SK-N-SH (cell line): ENCODE measurements at regions not wholly inside any gene's neighbourhood (a gene's known extent, or its start where the extent isn't known, plus 50 kb on each side); places are given as distances from the start of the nearest gene placed in this dataset.

Experiments
- CTCF ChIA-PET: fragments of 300-600, 350-600 bp; formaldehyde crosslinking; extraction: SDS; loops from one replicate; lab custom pipeline; 2021; lab: Yijun Ruan, JAX
- POLR2A ChIA-PET: fragments of 350-600 bp; sonication (Branson Sonifier 250); formaldehyde crosslinking; extraction: SDS; loops from one replicate; lab custom pipeline; 2020; ENCODE audit warnings: antibody characterized with exemption, inconsistent platforms; lab: Yijun Ruan, JAX
- DNase-seq: peaks from one replicate; pipeline ENCODE4 v3.0.0; 2012
- H2AFZ ChIP-seq: fragments of 200-600 bp; sonication (generic); 2 replicates; pipeline ENCODE4 v1.8.1; 2016; ENCODE audit warnings: antibody characterized with exemption, mild to moderate bottlenecking, low read depth
- H3F3A ChIP-seq: fragments of 200-600 bp; sonication (generic); replicated peaks from 2 replicates; pipeline ENCODE3; 2016; ENCODE audit warnings: antibody characterized with exemption, mild to moderate bottlenecking; ENCODE audit not compliant: insufficient read depth
- H3K27ac ChIP-seq, 2 experiments: fragments of 200-500 bp in 1 of 2; fragments of 200-600 bp in 1 of 2; sonication (Bioruptor generic) in 1 of 2; sonication (generic), shearing (Covaris generic) in 1 of 2; 2 replicates each; pipeline versions ENCODE4 v1.5.1 to v1.6.1; 2014 to 2016; ENCODE audit warnings: low read depth in 2 of 2, inconsistent platforms in 1 of 2, low read length in 1 of 2, mild to moderate bottlenecking in 1 of 2, mixed read lengths in 1 of 2
- H3K27me3 ChIP-seq: fragments of 200-600 bp; sonication (generic), shearing (Covaris generic); 2 replicates; pipeline ENCODE4 v1.6.1; 2016; ENCODE audit warnings: mixed run types; ENCODE audit not compliant: insufficient read depth
- H3K36me3 ChIP-seq, 2 experiments: fragments of 200-500 bp in 1 of 2; fragments of 200-600 bp in 1 of 2; sonication (Bioruptor generic) in 1 of 2; sonication (generic) in 1 of 2; replicated peaks in 1 of 2; 2 replicates each; pipeline versions ENCODE3 to v1.5.1; 2014 to 2016; ENCODE audit warnings: low read length in 1 of 2, mild to moderate bottlenecking in 1 of 2; ENCODE audit not compliant: insufficient read depth in 2 of 2, control insufficient read depth in 1 of 2
- H3K4me1 ChIP-seq, 2 experiments: fragments of 200-500 bp in 1 of 2; fragments of 200-600 bp in 1 of 2; sonication (Bioruptor generic) in 1 of 2; sonication (generic), shearing (Covaris generic) in 1 of 2; 2 replicates each; pipeline versions ENCODE4 v1.5.1 to v1.6.1; 2014 to 2016; ENCODE audit warnings: low read depth in 1 of 2, low read length in 1 of 2, mixed run types in 1 of 2; ENCODE audit not compliant: insufficient read depth in 2 of 2, control insufficient read depth in 1 of 2
- H3K4me2 ChIP-seq: fragments of 200-600 bp; sonication (generic), shearing (Covaris generic); 2 replicates; pipeline ENCODE4 v1.6.1; 2017; ENCODE audit warnings: mixed run types
- H3K4me3 ChIP-seq, 2 experiments: fragments of 200-500 bp in 1 of 2; fragments of 200-600 bp in 1 of 2; sonication (Bioruptor generic) in 1 of 2; sonication (generic), shearing (Covaris generic) in 1 of 2; 2 replicates each; pipeline versions ENCODE4 v1.5.1 to v1.8.1; 2014 to 2016; ENCODE audit warnings: low read depth in 2 of 2, inconsistent platforms in 1 of 2, low read length in 1 of 2, mild to moderate bottlenecking in 1 of 2, mixed read lengths in 1 of 2, moderate library complexity in 1 of 2
- H3K79me2 ChIP-seq: fragments of 200-600 bp; sonication (generic); 2 replicates; pipeline ENCODE4 v1.8.1; 2017; ENCODE audit warnings: mild to moderate bottlenecking; ENCODE audit not compliant: insufficient read depth
- H3K9ac ChIP-seq: fragments of 200-600 bp; sonication (generic); 2 replicates; pipeline ENCODE4 v1.6.1; 2017; ENCODE audit warnings: mixed run types
- H3K9me2 ChIP-seq: fragments of 200-600 bp; sonication (generic); 2 replicates; pipeline ENCODE4 v1.6.1; 2017; ENCODE audit warnings: mixed run types
- H3K9me3 ChIP-seq: fragments of 200-600 bp; sonication (generic); 2 replicates; pipeline ENCODE4 v1.6.1; 2017; ENCODE audit warnings: mixed run types, mild to moderate bottlenecking, moderate library complexity
- H4K20me1 ChIP-seq: fragments of 200-600 bp; sonication (generic); 2 replicates; pipeline ENCODE4 v1.6.1; 2017; ENCODE audit warnings: mild to moderate bottlenecking, mixed run types; ENCODE audit not compliant: insufficient read depth
- ELF1 ChIP-seq: IDR thresholded peaks from 2 replicates; pipeline ENCODE4 v1.4.0; 2012
- EP300 ChIP-seq, 2 experiments: IDR thresholded peaks; 2 replicates each; pipeline versions ENCODE4 v1.4.0 to v1.6.1; 2012; ENCODE audit warnings: borderline replicate concordance in 1 of 2, low read depth in 1 of 2, low read length in 1 of 2
- FOSL2 ChIP-seq: IDR thresholded peaks from 2 replicates; pipeline ENCODE4 v1.4.0; 2012; ENCODE audit warnings: low read depth, mild to moderate bottlenecking, moderate library complexity, borderline replicate concordance
- FOXM1 ChIP-seq: IDR thresholded peaks from 2 replicates; pipeline ENCODE4 v1.4.0; 2012; ENCODE audit warnings: low read depth, mild to moderate bottlenecking
- GATA2 ChIP-seq: sonication (generic); formaldehyde crosslinking; IDR thresholded peaks from 2 replicates; pipeline ENCODE4 v1.5.0; 2020; ENCODE audit warnings: mild to moderate bottlenecking, missing genetic modification reagents
- JUND ChIP-seq: IDR thresholded peaks from 2 replicates; pipeline ENCODE4 v1.4.0; 2012
- MXI1 ChIP-seq: IDR thresholded peaks from 2 replicates; pipeline ENCODE4 v1.6.1; 2012; ENCODE audit warnings: mild to moderate bottlenecking, low read depth, low read length, improper control_type of control experiment
- NFIC ChIP-seq: IDR thresholded peaks from 2 replicates; pipeline ENCODE4 v1.4.0; 2012; ENCODE audit warnings: borderline replicate concordance
- POLR2AphosphoS5 ChIP-seq: IDR thresholded peaks from 2 replicates; pipeline ENCODE4 v1.6.1; 2012; ENCODE audit warnings: low read depth, low read length
- RCOR1 ChIP-seq: fragments of 150-350 bp; IDR thresholded peaks from 2 replicates; pipeline ENCODE4 v1.6.1; 2017; ENCODE audit warnings: antibody characterized with exemption, low read length
- RFX5 ChIP-seq: IDR thresholded peaks from 2 replicates; pipeline ENCODE4 v1.6.1; 2012; ENCODE audit warnings: mild to moderate bottlenecking, improper control_type of control experiment, low read length
- RXRA ChIP-seq: IDR thresholded peaks from 2 replicates; pipeline ENCODE4 v1.4.0; 2012; ENCODE audit warnings: low read depth, mild to moderate bottlenecking, borderline replicate concordance
- SIN3A ChIP-seq: IDR thresholded peaks from 2 replicates; pipeline ENCODE4 v1.6.1; 2012; ENCODE audit warnings: low read depth, mild to moderate bottlenecking, low read length, moderate library complexity, borderline replicate concordance
- SMC3 ChIP-seq: IDR thresholded peaks from 2 replicates; pipeline ENCODE4 v1.6.1; 2012; ENCODE audit warnings: low read depth, low read length, improper control_type of control experiment
- TCF12 ChIP-seq: IDR thresholded peaks from 2 replicates; pipeline ENCODE4 v1.4.0; 2012
- TEAD4 ChIP-seq: IDR thresholded peaks from 2 replicates; pipeline ENCODE4 v1.4.0; 2012; ENCODE audit warnings: mild to moderate bottlenecking, borderline replicate concordance; ENCODE audit not compliant: insufficient read depth
- YY1 ChIP-seq: IDR thresholded peaks from 2 replicates; pipeline ENCODE4 v1.4.0; 2012; ENCODE audit warnings: low read depth, mild to moderate bottlenecking
- WGBS: methylation state at CpG from one replicate; pipeline ENCODE4 v1.1.6; 2017; ENCODE audit warnings: low lambda C conversion rate; 5-methylcytosine and 5-hydroxymethylcytosine counted together
- TF ChIP-seq, protein P1 (sequence below): fragments of 200-600 bp; sonication (generic); IDR thresholded peaks from 2 replicates; pipeline ENCODE4 v1.6.1; 2017; ENCODE audit warnings: antibody characterized with exemption, mild to moderate bottlenecking, moderate library complexity
- TF ChIP-seq, protein P2 (sequence below): IDR thresholded peaks from 2 replicates; pipeline ENCODE4 v1.4.0; 2012; ENCODE audit warnings: low read depth, borderline replicate concordance
- TF ChIP-seq, protein P3 (sequence below): fragments of 150-350 bp; IDR thresholded peaks from 2 replicates; pipeline ENCODE4 v1.6.1; 2017; ENCODE audit warnings: antibody characterized with exemption, low read length, low read depth, borderline replicate concordance
- TF ChIP-seq, protein P4 (sequence below): IDR thresholded peaks from 2 replicates; pipeline ENCODE4 v1.6.1; 2012; ENCODE audit warnings: mild to moderate bottlenecking, low read depth, low read length, moderate library complexity
- TF ChIP-seq, protein P5 (sequence below): IDR thresholded peaks from 2 replicates; pipeline ENCODE4 v1.4.0; 2012; ENCODE audit warnings: low read depth, borderline replicate concordance

DNA sequence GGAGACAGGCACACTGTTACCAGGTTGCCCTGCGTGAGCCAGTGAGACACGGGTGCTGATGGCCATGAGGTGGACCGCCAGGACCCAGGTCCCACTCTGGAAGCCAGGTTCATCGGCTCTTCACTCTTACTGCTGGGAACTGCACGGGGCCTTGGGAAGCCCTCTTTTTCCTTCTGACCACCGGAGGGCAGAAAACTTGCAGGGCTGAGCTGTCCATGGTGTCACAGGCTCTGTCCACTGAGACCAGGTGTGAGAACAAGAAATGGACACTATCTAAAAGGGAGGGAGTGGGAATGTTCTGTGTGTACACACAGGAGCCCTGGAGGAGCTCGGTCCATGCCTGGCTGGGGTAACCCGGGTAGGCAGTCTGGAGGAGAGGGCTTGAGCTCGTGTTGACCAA, 93.4 kb downstream of the UQCRFS1 start (continued):
- TF ChIP-seq RXRA (no peak), NFIC (no peak), JUND (no peak), MXI1 (no peak)
- TF ChIP-seq, protein P1, sequence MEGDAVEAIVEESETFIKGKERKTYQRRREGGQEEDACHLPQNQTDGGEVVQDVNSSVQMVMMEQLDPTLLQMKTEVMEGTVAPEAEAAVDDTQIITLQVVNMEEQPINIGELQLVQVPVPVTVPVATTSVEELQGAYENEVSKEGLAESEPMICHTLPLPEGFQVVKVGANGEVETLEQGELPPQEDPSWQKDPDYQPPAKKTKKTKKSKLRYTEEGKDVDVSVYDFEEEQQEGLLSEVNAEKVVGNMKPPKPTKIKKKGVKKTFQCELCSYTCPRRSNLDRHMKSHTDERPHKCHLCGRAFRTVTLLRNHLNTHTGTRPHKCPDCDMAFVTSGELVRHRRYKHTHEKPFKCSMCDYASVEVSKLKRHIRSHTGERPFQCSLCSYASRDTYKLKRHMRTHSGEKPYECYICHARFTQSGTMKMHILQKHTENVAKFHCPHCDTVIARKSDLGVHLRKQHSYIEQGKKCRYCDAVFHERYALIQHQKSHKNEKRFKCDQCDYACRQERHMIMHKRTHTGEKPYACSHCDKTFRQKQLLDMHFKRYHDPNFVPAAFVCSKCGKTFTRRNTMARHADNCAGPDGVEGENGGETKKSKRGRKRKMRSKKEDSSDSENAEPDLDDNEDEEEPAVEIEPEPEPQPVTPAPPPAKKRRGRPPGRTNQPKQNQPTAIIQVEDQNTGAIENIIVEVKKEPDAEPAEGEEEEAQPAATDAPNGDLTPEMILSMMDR, result peak; percentile 23; the same call in 1 of the 2 replicates

DNA sequence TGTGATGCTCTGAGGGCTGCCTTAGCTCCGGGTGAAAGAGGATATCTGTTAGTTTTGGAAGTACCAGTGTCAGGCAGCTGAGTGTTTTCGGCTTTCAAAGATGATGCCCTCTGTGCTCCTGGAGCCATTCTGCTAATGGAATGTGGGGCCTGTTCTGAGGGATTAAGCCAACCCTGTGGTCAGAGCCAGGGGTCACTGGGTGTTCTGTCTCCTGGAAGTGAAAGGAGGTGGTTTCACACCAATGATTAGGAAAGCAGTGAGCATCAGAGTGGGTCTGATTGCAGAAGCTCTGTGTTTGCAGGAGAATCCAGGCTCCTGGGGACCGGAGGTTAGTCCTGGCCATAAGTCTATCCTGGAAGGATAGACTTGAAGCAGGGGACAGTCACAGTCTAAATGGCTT, 94.6 kb downstream of the UQCRFS1 start:
- H3K9ac ChIP-seq, result no peak overlapping the region
- ChIA-PET POLR2A (no interaction called here), CTCF (interaction anchor here (1.1 kb wide), 2 partner anchors 20 to 142 kb away, joined by 3 read pairs; no protein-coding TSS in a partner anchor)
- H3K4me1 ChIP-seq, result no peaks in the 10 kb centered on the region; a peak in 1 of 4 replicates
- 8% methylated on average over 3 of the region's 3 CpGs for WGBS
- H3F3A ChIP-seq, result no peaks in the 10 kb centered on the region
- no peak overlapping the region for H3K4me3 ChIP-seq
- no peaks in the 10 kb centered on the region for H3K9me2 ChIP-seq
- TF ChIP-seq FOXM1, result no peak
- no peak for TF ChIP-seq RXRA
- TF ChIP-seq, protein P2, sequence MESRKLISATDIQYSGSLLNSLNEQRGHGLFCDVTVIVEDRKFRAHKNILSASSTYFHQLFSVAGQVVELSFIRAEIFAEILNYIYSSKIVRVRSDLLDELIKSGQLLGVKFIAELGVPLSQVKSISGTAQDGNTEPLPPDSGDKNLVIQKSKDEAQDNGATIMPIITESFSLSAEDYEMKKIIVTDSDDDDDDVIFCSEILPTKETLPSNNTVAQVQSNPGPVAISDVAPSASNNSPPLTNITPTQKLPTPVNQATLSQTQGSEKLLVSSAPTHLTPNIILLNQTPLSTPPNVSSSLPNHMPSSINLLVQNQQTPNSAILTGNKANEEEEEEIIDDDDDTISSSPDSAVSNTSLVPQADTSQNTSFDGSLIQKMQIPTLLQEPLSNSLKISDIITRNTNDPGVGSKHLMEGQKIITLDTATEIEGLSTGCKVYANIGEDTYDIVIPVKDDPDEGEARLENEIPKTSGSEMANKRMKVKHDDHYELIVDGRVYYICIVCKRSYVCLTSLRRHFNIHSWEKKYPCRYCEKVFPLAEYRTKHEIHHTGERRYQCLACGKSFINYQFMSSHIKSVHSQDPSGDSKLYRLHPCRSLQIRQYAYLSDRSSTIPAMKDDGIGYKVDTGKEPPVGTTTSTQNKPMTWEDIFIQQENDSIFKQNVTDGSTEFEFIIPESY, result no peak
- no peak for TF ChIP-seq YY1
- TF ChIP-seq TCF12, result no peak
- no peak for TF ChIP-seq EP300 (IDR thresholded peaks at IDR 0.05; ENCODE audit: borderline replicate concordance in 1 of 2, low read depth in 1 of 2, low read length in 1 of 2)
- no peak for TF ChIP-seq GATA2 (CRISPR knock-in tag)
- TF ChIP-seq FOSL2, result no peak
- no peak for TF ChIP-seq POLR2AphosphoS5
- TF ChIP-seq, protein P3, sequence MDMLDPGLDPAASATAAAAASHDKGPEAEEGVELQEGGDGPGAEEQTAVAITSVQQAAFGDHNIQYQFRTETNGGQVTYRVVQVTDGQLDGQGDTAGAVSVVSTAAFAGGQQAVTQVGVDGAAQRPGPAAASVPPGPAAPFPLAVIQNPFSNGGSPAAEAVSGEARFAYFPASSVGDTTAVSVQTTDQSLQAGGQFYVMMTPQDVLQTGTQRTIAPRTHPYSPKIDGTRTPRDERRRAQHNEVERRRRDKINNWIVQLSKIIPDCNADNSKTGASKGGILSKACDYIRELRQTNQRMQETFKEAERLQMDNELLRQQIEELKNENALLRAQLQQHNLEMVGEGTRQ, result no peak
- no peak for TF ChIP-seq ELF1
- no peak for TF ChIP-seq SMC3
- no peak for TF ChIP-seq SIN3A
- TF ChIP-seq RFX5, result no peak
- no peak for TF ChIP-seq RCOR1
- TF ChIP-seq, protein P4, sequence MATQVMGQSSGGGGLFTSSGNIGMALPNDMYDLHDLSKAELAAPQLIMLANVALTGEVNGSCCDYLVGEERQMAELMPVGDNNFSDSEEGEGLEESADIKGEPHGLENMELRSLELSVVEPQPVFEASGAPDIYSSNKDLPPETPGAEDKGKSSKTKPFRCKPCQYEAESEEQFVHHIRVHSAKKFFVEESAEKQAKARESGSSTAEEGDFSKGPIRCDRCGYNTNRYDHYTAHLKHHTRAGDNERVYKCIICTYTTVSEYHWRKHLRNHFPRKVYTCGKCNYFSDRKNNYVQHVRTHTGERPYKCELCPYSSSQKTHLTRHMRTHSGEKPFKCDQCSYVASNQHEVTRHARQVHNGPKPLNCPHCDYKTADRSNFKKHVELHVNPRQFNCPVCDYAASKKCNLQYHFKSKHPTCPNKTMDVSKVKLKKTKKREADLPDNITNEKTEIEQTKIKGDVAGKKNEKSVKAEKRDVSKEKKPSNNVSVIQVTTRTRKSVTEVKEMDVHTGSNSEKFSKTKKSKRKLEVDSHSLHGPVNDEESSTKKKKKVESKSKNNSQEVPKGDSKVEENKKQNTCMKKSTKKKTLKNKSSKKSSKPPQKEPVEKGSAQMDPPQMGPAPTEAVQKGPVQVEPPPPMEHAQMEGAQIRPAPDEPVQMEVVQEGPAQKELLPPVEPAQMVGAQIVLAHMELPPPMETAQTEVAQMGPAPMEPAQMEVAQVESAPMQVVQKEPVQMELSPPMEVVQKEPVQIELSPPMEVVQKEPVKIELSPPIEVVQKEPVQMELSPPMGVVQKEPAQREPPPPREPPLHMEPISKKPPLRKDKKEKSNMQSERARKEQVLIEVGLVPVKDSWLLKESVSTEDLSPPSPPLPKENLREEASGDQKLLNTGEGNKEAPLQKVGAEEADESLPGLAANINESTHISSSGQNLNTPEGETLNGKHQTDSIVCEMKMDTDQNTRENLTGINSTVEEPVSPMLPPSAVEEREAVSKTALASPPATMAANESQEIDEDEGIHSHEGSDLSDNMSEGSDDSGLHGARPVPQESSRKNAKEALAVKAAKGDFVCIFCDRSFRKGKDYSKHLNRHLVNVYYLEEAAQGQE, result no peak
- TF ChIP-seq, protein P5, sequence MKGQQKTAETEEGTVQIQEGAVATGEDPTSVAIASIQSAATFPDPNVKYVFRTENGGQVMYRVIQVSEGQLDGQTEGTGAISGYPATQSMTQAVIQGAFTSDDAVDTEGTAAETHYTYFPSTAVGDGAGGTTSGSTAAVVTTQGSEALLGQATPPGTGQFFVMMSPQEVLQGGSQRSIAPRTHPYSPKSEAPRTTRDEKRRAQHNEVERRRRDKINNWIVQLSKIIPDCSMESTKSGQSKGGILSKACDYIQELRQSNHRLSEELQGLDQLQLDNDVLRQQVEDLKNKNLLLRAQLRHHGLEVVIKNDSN, result no peak
- TF ChIP-seq TEAD4, result no peak
- no peak for TF ChIP-seq MXI1
- DNase-seq, result no peak
- H2AFZ ChIP-seq, result no peak overlapping the region
- H3K27ac ChIP-seq, result no peak overlapping the region
- no peaks in the 10 kb centered on the region for H3K9me3 ChIP-seq
- no peaks in the 10 kb centered on the region for H3K79me2 ChIP-seq
- no peaks in the 10 kb centered on the region for H4K20me1 ChIP-seq
- no peak overlapping the region for H3K4me2 ChIP-seq
- no peaks in the 10 kb centered on the region for H3K36me3 ChIP-seq
- no peaks in the 10 kb centered on the region for H3K27me3 ChIP-seq
